ENCODE measurements at regions not wholly inside any gene's neighbourhood (a gene's known extent, or its start where the extent isn't known, plus 50 kb on each side); places are given as distances from the start of the nearest gene placed in this dataset.
"Not testable (repeated sequence)": the region's sequence is repeated elsewhere in the genome, so short reads cannot be mapped to it uniquely, and the experiment has no call there.

- Histone ChIP-seq H3K36me3 (ENCODE audit: control insufficient read depth, insufficient read depth, low read length) (no peaks in the 10 kb centered on the region), H3K27me3 (replicated peaks; ENCODE audit: control insufficient read depth, insufficient read depth, low read length, poor library complexity, severe bottlenecking) (no peaks in the 10 kb centered on the region), H3K4me3 (ENCODE audit: insufficient read depth, low read depth, low read length, poor library complexity, severe bottlenecking) (no peak overlapping the region), H3K27ac (ENCODE audit: insufficient read depth, low read length, poor library complexity, severe bottlenecking) (no peak overlapping the region), H3K4me1 (ENCODE audit: control insufficient read depth, insufficient read depth, low read length, poor library complexity, severe bottlenecking) (no peaks in the 10 kb centered on the region), H3K9me3 (ENCODE audit: control insufficient read depth, low read length) (no peaks in the 10 kb centered on the region)
- no peak for DNase-seq
These were observed 140.9 kb upstream of the LCORL start for GRCh38 chr4:18162453-18162852.

DNA sequence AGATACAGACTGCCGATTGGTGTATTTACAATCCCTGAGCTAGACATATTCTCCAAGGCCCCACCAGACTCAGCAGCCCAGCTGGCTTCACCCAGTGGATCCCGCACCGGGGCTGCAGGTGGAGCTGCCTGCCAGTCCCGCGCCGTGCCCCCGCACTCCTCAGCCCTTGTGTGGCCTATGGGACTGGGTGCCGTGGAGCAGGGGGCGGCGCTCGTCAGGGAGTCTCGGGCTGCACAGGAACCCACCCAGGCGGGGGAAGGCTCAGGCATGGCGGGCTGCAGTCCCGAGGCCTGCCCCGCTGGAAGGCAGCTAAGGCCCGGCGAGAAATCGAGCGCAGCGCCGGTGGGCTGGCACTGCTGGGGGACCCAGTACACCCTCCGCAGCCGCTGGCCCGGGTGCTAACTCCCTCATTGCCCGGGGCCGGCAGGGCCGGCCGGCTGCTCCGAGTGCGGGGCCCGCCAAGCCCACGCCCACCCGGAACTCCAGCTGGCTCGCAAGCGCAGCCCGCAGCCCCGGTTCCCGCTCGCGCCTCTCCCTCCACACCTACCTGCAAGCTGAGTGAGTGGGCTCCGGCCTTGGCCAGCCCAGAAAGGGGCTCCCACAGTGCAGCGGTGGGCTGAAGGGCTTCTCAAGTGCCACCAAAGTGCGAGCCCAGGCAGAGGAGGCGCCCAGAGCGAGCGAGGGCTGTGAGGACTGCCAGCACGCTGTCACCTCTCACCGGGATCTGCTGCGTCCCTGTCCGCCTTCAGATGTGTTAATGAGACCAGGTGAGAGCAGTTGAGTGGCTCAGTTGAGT lies 137.8 kb upstream of the LCORL start:
- DNase-seq; H3K4me1 ChIP-seq (ENCODE audit: control insufficient read depth, insufficient read depth, low read length, poor library complexity, severe bottlenecking); H3K36me3 ChIP-seq (ENCODE audit: control insufficient read depth, insufficient read depth, low read length); H3K4me3 ChIP-seq (ENCODE audit: insufficient read depth, low read depth, low read length, poor library complexity, severe bottlenecking); H3K27ac ChIP-seq (ENCODE audit: insufficient read depth, low read length, poor library complexity, severe bottlenecking); H3K27me3 ChIP-seq (replicated peaks; ENCODE audit: control insufficient read depth, insufficient read depth, low read length, poor library complexity, severe bottlenecking); H3K9me3 ChIP-seq (ENCODE audit: control insufficient read depth, low read length): not testable (repeated sequence)

- H3K36me3 ChIP-seq (ENCODE audit: control insufficient read depth, insufficient read depth, low read length), result no peaks in the 10 kb centered on the region
- no peaks in the 10 kb centered on the region for H3K27me3 ChIP-seq (replicated peaks; ENCODE audit: control insufficient read depth, insufficient read depth, low read length, poor library complexity, severe bottlenecking)
- no peak overlapping the region for H3K27ac ChIP-seq (ENCODE audit: insufficient read depth, low read length, poor library complexity, severe bottlenecking)
- H3K4me1 ChIP-seq (ENCODE audit: control insufficient read depth, insufficient read depth, low read length, poor library complexity, severe bottlenecking), result no peaks in the 10 kb centered on the region
- no peak overlapping the region for H3K4me3 ChIP-seq (ENCODE audit: insufficient read depth, low read depth, low read length, poor library complexity, severe bottlenecking)
- no peaks in the 10 kb centered on the region for H3K9me3 ChIP-seq (ENCODE audit: control insufficient read depth, low read length)
- DNase-seq, result no peak
These were observed 133.8 kb upstream of the LCORL start for GRCh38 chr4:18155067-18156041.

GRCh38 chr4:18138076-18138665 lies 116.6 kb upstream of the LCORL start:
- Histone ChIP-seq H3K9me3 (ENCODE audit: control insufficient read depth, low read length) (no peaks in the 10 kb centered on the region), H3K4me3 (ENCODE audit: insufficient read depth, low read depth, low read length, poor library complexity, severe bottlenecking) (no peak overlapping the region), H3K36me3 (ENCODE audit: control insufficient read depth, insufficient read depth, low read length) (no peaks in the 10 kb centered on the region), H3K27ac (ENCODE audit: insufficient read depth, low read length, poor library complexity, severe bottlenecking) (no peak overlapping the region), H3K27me3 (replicated peaks; ENCODE audit: control insufficient read depth, insufficient read depth, low read length, poor library complexity, severe bottlenecking) (no peaks in the 10 kb centered on the region), H3K4me1 (ENCODE audit: control insufficient read depth, insufficient read depth, low read length, poor library complexity, severe bottlenecking) (no peaks in the 10 kb centered on the region)
- DNase-seq, result no peak

GRCh38 chr4:18134111-18134510 lies 112.6 kb upstream of the LCORL start:
- Histone ChIP-seq H3K27ac (ENCODE audit: insufficient read depth, low read length, poor library complexity, severe bottlenecking) (no peak overlapping the region), H3K9me3 (ENCODE audit: control insufficient read depth, low read length) (no peaks in the 10 kb centered on the region), H3K4me3 (ENCODE audit: insufficient read depth, low read depth, low read length, poor library complexity, severe bottlenecking) (no peak overlapping the region), H3K27me3 (replicated peaks; ENCODE audit: control insufficient read depth, insufficient read depth, low read length, poor library complexity, severe bottlenecking) (no peaks in the 10 kb centered on the region), H3K4me1 (ENCODE audit: control insufficient read depth, insufficient read depth, low read length, poor library complexity, severe bottlenecking) (no peaks in the 10 kb centered on the region), H3K36me3 (ENCODE audit: control insufficient read depth, insufficient read depth, low read length) (no peaks in the 10 kb centered on the region)
- DNase-seq, result no peak

- Histone ChIP-seq H3K36me3 (ENCODE audit: control insufficient read depth, insufficient read depth, low read length) (no peaks in the 10 kb centered on the region), H3K27me3 (replicated peaks; ENCODE audit: control insufficient read depth, insufficient read depth, low read length, poor library complexity, severe bottlenecking) (no peaks in the 10 kb centered on the region), H3K27ac (ENCODE audit: insufficient read depth, low read length, poor library complexity, severe bottlenecking) (no peak overlapping the region), H3K4me1 (ENCODE audit: control insufficient read depth, insufficient read depth, low read length, poor library complexity, severe bottlenecking) (no peaks in the 10 kb centered on the region), H3K4me3 (ENCODE audit: insufficient read depth, low read depth, low read length, poor library complexity, severe bottlenecking) (no peak overlapping the region), H3K9me3 (ENCODE audit: control insufficient read depth, low read length) (no peaks in the 10 kb centered on the region)
- no peak for DNase-seq
These were observed 108.7 kb upstream of the LCORL start for GRCh38 chr4:18130256-18130655.

DNA sequence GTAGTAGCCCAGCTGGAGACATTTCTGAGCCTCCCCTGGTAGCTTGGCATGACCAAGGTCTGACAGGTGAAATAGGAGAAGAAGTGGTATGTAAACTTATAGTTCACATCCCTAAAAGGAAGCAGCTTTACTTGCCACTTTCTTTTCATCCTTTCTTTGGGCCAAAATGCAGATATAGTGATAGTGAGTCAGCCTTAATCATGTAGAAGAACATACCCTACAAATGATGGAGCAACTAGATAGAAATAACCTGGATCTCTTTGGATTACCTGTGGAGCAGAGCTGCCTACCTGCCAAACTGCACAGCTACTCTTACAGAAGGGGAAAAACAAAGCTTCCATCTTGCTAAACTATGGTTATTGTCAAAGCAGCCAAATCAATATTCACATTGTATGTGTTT lies 106.7 kb upstream of the LCORL start:
- Histone ChIP-seq H3K27me3 (replicated peaks; ENCODE audit: control insufficient read depth, insufficient read depth, low read length, poor library complexity, severe bottlenecking) (no peaks in the 10 kb centered on the region), H3K36me3 (ENCODE audit: control insufficient read depth, insufficient read depth, low read length) (no peaks in the 10 kb centered on the region), H3K4me3 (ENCODE audit: insufficient read depth, low read depth, low read length, poor library complexity, severe bottlenecking) (no peak overlapping the region), H3K9me3 (ENCODE audit: control insufficient read depth, low read length) (no peaks in the 10 kb centered on the region), H3K27ac (ENCODE audit: insufficient read depth, low read length, poor library complexity, severe bottlenecking) (no peak overlapping the region), H3K4me1 (ENCODE audit: control insufficient read depth, insufficient read depth, low read length, poor library complexity, severe bottlenecking) (no peaks in the 10 kb centered on the region)
- no peak for DNase-seq

GRCh38 chr4:18127030-18127429 lies 105.5 kb upstream of the LCORL start:
- Histone ChIP-seq H3K36me3 (ENCODE audit: control insufficient read depth, insufficient read depth, low read length) (no peaks in the 10 kb centered on the region), H3K4me3 (ENCODE audit: insufficient read depth, low read depth, low read length, poor library complexity, severe bottlenecking) (no peak overlapping the region), H3K4me1 (ENCODE audit: control insufficient read depth, insufficient read depth, low read length, poor library complexity, severe bottlenecking) (no peaks in the 10 kb centered on the region), H3K9me3 (ENCODE audit: control insufficient read depth, low read length) (no peaks in the 10 kb centered on the region), H3K27me3 (replicated peaks; ENCODE audit: control insufficient read depth, insufficient read depth, low read length, poor library complexity, severe bottlenecking) (no peaks in the 10 kb centered on the region), H3K27ac (ENCODE audit: insufficient read depth, low read length, poor library complexity, severe bottlenecking) (no peak overlapping the region)
- DNase-seq, result no peak

DNA sequence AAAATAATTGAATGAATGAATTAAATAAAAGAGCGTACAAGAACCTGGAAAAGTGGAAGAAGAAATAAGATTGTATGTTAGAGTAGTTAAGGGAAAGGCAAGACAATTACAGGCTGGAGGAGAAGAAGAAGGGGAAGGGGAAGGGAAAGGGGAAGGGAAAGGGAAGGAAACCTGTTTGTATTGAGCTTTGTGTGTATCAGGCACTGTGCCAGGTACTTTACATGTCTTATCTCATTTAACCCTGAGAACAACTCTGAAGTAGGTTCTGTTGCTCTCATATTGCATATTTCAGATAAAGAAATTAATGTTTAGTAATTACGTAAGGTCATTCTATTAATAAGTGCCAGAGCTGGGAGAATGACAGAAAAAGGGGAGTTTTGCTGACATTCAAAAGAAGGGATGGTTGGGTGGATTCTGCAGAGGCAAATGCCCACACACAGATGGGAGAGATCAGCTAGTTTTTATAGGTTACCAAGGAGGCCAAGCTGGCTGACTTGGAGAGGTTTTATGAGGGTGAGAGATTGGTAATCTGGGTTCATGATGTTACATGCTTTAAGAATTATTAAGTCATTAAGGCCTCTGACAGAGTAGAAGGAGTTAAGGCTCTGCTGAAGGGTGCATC lies 92.3 kb upstream of the LCORL start:
- no peaks in the 10 kb centered on the region for H3K36me3 ChIP-seq (ENCODE audit: control insufficient read depth, insufficient read depth, low read length)
- H3K27ac ChIP-seq (ENCODE audit: insufficient read depth, low read length, poor library complexity, severe bottlenecking), result no peak overlapping the region
- H3K27me3 ChIP-seq (replicated peaks; ENCODE audit: control insufficient read depth, insufficient read depth, low read length, poor library complexity, severe bottlenecking), result peaks cover 4% of the 10 kb centered on the region
- no peaks in the 10 kb centered on the region for H3K4me1 ChIP-seq (ENCODE audit: control insufficient read depth, insufficient read depth, low read length, poor library complexity, severe bottlenecking)
- no peak for DNase-seq
- H3K4me3 ChIP-seq (ENCODE audit: insufficient read depth, low read depth, low read length, poor library complexity, severe bottlenecking), result no peak overlapping the region
- H3K9me3 ChIP-seq (ENCODE audit: control insufficient read depth, low read length), result no peaks in the 10 kb centered on the region
